Astrocyte of the spinal cord (primary cell): ENCODE measurements at regions not wholly inside any gene's neighbourhood (a gene's known extent, or its start where the extent isn't known, plus 50 kb on each side); places are given as distances from the start of the nearest gene placed in this dataset.

Experiments
- DNase-seq: peaks from one replicate; pipeline ENCODE4 v3.0.0; 2011; ENCODE audit warnings: low read depth, low spot score
- H3K4me3 ChIP-seq: 2 replicates; pipeline ENCODE4 v1.5.1; 2011; ENCODE audit warnings: low read depth, mild to moderate bottlenecking, low read length, moderate library complexity
- CTCF ChIP-seq: IDR thresholded peaks from 2 replicates; pipeline ENCODE4 v1.5.1; 2012; ENCODE audit warnings: low read depth, mild to moderate bottlenecking, low read length, inconsistent platforms
- in situ Hi-C: cut with HindIII; loops from 2 replicates; pipeline ENCODE4 v1.10.0; 2017; ENCODE audit warnings: low sequenced_read_pairs

GRCh38 chr4:43968011-43968410 is 480.6 kb downstream of the KCTD8 start:
- no peak overlapping the region for H3K4me3 ChIP-seq
- DNase-seq, result no peak
- in situ Hi-C loops, result no loop called here
- TF ChIP-seq CTCF, result no peak

GRCh38 chr4:43983610-43984009 is 465.0 kb downstream of the KCTD8 start:
- in situ Hi-C loops, result no loop called here
- TF ChIP-seq CTCF, result no peak
- no peak overlapping the region for H3K4me3 ChIP-seq
- no peak for DNase-seq

GRCh38 chr4:43987331-43987944 is 461.2 kb downstream of the KCTD8 start:
- DNase-seq, result no peak
- H3K4me3 ChIP-seq, result no peak overlapping the region
- TF ChIP-seq CTCF, result no peak
- in situ Hi-C loops, result no loop called here

GRCh38 chr4:43990551-43990950 is 458.1 kb downstream of the KCTD8 start:
- no peak overlapping the region for H3K4me3 ChIP-seq
- in situ Hi-C loops, result no loop called here
- peak; percentile 6 for DNase-seq
- no peak for TF ChIP-seq CTCF

GRCh38 chr4:43990963-43991362 is 457.6 kb downstream of the KCTD8 start:
- in situ Hi-C loops, result no loop called here
- no peak for DNase-seq
- H3K4me3 ChIP-seq, result no peak overlapping the region
- TF ChIP-seq CTCF, result no peak

GRCh38 chr4:43992552-43992951 is 456.1 kb downstream of the KCTD8 start:
- no peak overlapping the region for H3K4me3 ChIP-seq
- in situ Hi-C loops, result no loop called here
- DNase-seq, result no peak
- TF ChIP-seq CTCF, result no peak
